ENCODE measurements at regions not wholly inside any gene's neighbourhood (a gene's known extent, or its start where the extent isn't known, plus 50 kb on each side); places are given as distances from the start of the nearest gene placed in this dataset.

- no peak overlapping the region for H2BK20ac ChIP-seq (ENCODE audit: low read length)
- no peak overlapping the region for H3K23ac ChIP-seq (ENCODE audit: insufficient read length)
- no peak overlapping the region for H2AFZ ChIP-seq (ENCODE audit: low read length)
- no peak overlapping the region for H3K56ac ChIP-seq (replicated peaks; ENCODE audit: insufficient read length, low read depth, low read length)
- no peak overlapping the region for H3K4me3 ChIP-seq (ENCODE audit: extremely low read depth in 1 of 4, insufficient read depth in 2 of 4, low read depth in 3 of 4, low read length in 4 of 4)
- no peak for FAIRE-seq
- H3K4ac ChIP-seq (replicated peaks; ENCODE audit: insufficient read length, low read depth, low read length) = no peak overlapping the region
- no peaks in the 10 kb centered on the region for H3K36me3 ChIP-seq (ENCODE audit: control insufficient read depth in 2 of 4, insufficient read depth in 4 of 4, low read length in 3 of 4)
- no peaks in the 10 kb centered on the region for H4K20me1 ChIP-seq (replicated peaks in 1 of 2; ENCODE audit: control insufficient read depth in 1 of 2, insufficient read depth in 2 of 2, low read length in 2 of 2)
- no peak for DNase-seq (ENCODE audit: low read depth in 1 of 2, low spot score in 2 of 2)
- no peak overlapping the region for H2BK120ac ChIP-seq (replicated peaks; ENCODE audit: low read depth, low read length)
- H3K18ac ChIP-seq (ENCODE audit: extremely low read depth, low read length) = no peak overlapping the region
- H4K91ac ChIP-seq (replicated peaks; ENCODE audit: insufficient read length, low read length) = no peak overlapping the region
- no peaks in the 10 kb centered on the region for H3K79me1 ChIP-seq (ENCODE audit: low read depth, low read length)
- no peak overlapping the region for H2BK5ac ChIP-seq (ENCODE audit: low read depth, low read length)
- no peak overlapping the region for H3K14ac ChIP-seq (ENCODE audit: insufficient read length)
- H3K79me2 ChIP-seq (ENCODE audit: control insufficient read depth in 1 of 2, insufficient read depth in 2 of 2, low read length in 2 of 2) = no peaks in the 10 kb centered on the region
- ChIA-PET POLR2A (ENCODE audit: partially characterized antibody) (no interaction called here), CTCF (ENCODE audit: partially characterized antibody) (interaction anchor here (0.6 to 0.9 kb wide), 2 partner anchors 10 to 208 kb away, joined by 3 read pairs; no protein-coding TSS in a partner anchor)
- peaks cover 0 to 3% of the 10 kb centered on the region in 2 experiments; a peak in 1 of 4 replicates for H3K9me3 ChIP-seq (ENCODE audit: insufficient read depth in 2 of 2, low read depth in 1 of 2, low read length in 1 of 2)
- no peaks in the 10 kb centered on the region for H3K23me2 ChIP-seq (ENCODE audit: low read depth, low read length)
- no peak overlapping the region for H2BK15ac ChIP-seq (ENCODE audit: low read length)
- TF ChIP-seq HDAC2 (IDR thresholded peaks at IDR 0.05; ENCODE audit: borderline replicate concordance in 1 of 2, low read depth in 2 of 2, low read length in 2 of 2) (no peak), POLR2AphosphoS5 (IDR thresholded peaks at IDR 0.05; ENCODE audit: low read depth, low read length) (no peak)
- no peak overlapping the region for H3K9ac ChIP-seq (replicated peaks in 1 of 4; ENCODE audit: extremely low read depth in 1 of 4, low read depth in 3 of 4, low read length in 3 of 4)
- 57% methylated on average over 2 of the region's 2 CpGs; no CpG with 5 or more reads in 1 of the 2 experiments for WGBS, 2 experiments (ENCODE audit: extremely low coverage in 1 of 2, insufficient coverage in 1 of 2, insufficient read length in 1 of 2, insufficient replicate concordance in 2 of 2, low coverage in 1 of 2, low lambda C conversion rate in 2 of 2, missing lambda C conversion rate in 1 of 2)
- H3K27me3 ChIP-seq (replicated peaks in 1 of 4; ENCODE audit: control insufficient read depth in 3 of 4, extremely low read depth in 1 of 4, insufficient read depth in 3 of 4, low read length in 3 of 4) = no peaks in the 10 kb centered on the region
- no peak overlapping the region for H4K8ac ChIP-seq (ENCODE audit: extremely low read depth, insufficient read depth, low read length)
- no peak overlapping the region for H3K4me2 ChIP-seq (ENCODE audit: insufficient read depth in 1 of 2, low read depth in 2 of 2, low read length in 2 of 2)
- H4K5ac ChIP-seq (ENCODE audit: insufficient read length, low read depth, low read length) = no peak overlapping the region
- no peak overlapping the region for H2AK5ac ChIP-seq (ENCODE audit: low read depth, low read length)
- H3K27ac ChIP-seq (ENCODE audit: low read depth, low read length) = no peak overlapping the region
- H3K4me1 ChIP-seq (replicated peaks in 1 of 4; ENCODE audit: control insufficient read depth in 3 of 4, insufficient read depth in 4 of 4, low read length in 3 of 4) = no peaks in the 10 kb centered on the region
- no peak overlapping the region for H2BK12ac ChIP-seq (ENCODE audit: low read depth, low read length)
These were observed 97.9 kb upstream of the RESF1 start for GRCh38 chr12:31861360-31861759.

All from H1 (cell line).